HG02852 (cell line): ENCODE measurements at regions not wholly inside any gene's neighbourhood (a gene's known extent, or its start where the extent isn't known, plus 50 kb on each side); places are given as distances from the start of the nearest gene placed in this dataset.

ENCODE experiments used
- ATAC-seq: cut with Tn5 transposase; IDR thresholded peaks from one replicate; pipeline ENCODE4 v1.9.1; 2021; ENCODE audit warnings: mild to moderate bottlenecking, moderate library complexity; ENCODE audit not compliant: unreplicated experiment

DNA sequence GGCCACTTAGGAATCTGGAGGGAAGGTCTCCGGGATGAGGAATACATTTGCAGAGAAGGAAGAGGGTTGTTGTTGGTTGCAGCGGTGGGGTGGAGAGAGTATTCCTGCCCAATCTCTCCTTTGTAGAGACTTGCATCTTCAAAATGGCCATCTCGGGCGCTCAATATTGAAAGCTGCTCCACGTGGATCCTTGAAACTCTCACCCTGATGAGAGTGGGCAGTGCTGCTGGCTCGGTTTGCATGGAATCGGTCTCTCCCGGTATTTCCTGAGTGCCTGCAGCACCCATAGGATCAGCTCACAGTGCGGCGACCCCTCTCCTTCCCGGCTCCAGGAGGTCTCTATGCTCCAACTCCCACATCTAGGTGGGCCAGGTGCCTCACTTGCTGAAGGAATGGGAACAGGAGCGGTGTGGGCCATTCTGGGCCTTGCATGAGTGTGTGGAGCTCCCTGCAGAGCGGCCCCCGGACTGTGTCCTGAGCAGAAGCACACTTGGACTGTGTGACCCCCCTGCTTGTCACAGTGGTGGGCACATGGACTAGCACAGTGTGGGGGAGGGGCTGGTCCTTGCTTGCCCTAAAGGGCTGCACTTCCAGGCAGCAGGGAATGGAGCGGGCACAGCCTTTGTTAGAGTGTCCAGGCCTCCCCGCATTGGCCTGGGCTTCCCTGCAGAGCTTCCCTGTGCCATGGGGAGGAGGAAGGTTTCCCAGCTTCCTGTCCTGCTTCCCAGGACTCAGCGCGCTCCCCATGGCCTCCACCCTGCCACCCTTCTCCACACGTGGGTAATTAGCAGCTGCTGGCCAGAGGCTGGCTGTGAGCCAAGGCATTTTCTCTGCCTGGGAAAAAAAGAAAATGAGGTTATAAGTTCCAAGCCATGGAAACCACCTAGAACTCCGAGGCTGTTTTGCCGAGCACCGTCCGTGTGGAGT lies 139.3 kb downstream of the IRF8 start:
- no peak for ATAC-seq

GRCh38 chr16:86038926-86039310 lies 140.0 kb downstream of the IRF8 start:
- ATAC-seq: no peak

GRCh38 chr16:86039606-86040005 lies 140.6 kb downstream of the IRF8 start:
- ATAC-seq: no peak

GRCh38 chr16:86040496-86040895 lies 141.5 kb downstream of the IRF8 start:
- no peak for ATAC-seq

GRCh38 chr16:86041215-86041614 lies 142.3 kb downstream of the IRF8 start:
- ATAC-seq: no peak

DNA sequence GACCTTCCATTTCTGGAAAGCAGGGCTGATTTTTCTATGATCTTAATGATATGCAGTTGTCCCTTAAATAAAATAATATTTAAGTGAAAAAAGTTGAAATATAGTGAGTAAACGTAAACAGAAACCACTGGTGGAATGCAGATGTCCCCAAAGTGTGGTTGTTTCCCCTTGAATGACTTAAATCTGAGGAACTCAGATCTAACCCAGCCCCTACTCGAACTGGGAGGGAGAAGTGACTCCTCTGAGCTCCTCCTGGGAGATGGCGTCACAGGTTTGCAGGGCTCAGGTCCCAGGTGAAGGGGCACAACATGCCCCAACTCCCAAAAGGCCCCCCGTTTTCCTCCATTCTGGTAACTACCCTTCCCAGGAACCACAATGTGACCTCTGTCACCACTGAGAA lies 142.8 kb downstream of the IRF8 start:
- no peak for ATAC-seq

GRCh38 chr16:86042393-86042792 lies 143.4 kb downstream of the IRF8 start:
- ATAC-seq: no peak

- no peak for ATAC-seq
Measured at GRCh38 chr16:86042996-86043725, 144.2 kb downstream of the IRF8 start.

- no peak for ATAC-seq
Measured at GRCh38 chr16:86044241-86044671, 145.3 kb downstream of the IRF8 start.

- no peak for ATAC-seq
Measured at GRCh38 chr16:86044881-86045590, 146.1 kb downstream of the IRF8 start.

DNA sequence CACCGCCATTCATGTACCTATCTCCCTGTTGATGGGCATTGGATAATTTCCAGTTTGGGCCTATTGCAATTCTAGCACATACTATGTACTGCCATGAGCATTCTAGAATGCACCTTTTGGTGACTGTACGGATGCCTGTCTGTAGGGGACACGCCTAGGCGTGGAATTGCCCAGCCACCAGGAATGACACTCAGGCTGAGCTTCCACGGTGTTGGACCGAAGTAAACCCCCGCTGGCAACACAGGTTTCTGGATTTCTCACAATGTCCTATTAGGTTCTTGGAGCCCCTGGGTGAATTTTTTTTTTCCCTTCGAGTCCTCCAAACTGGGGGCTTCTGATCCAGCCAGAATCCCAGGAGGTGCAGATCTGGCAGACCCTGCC lies 146.6 kb downstream of the IRF8 start:
- ATAC-seq: no peak

GRCh38 chr16:86046026-86046425 lies 147.1 kb downstream of the IRF8 start:
- no peak for ATAC-seq

DNA sequence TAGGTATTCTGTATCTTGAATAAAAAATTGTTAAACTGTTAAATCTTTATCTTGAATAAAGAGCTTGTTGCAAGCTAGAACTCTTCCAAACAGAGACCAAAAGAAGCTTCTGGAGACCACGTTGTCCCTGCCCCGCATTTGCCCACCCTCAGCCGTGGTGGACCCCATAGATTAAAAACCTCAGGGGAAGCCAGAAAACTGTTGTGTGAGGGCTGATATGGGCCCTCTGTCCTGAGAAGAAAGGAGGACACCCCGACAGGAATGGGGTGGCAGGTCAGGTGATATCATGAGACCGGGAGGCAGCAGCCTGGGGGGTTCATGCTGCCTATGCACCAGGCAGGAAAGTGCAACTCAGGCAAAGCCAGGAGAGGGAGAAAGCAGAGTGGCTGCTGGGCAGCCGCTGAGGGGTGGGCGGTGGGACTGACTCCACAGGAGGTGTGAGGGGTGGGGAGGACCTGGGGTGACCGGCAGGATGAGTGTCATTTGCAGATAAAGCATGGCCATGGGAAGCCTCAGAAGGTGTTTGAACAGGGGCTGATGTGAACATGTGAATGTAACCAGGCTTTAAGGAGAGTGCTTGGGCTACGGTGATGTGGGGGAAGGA lies 147.8 kb downstream of the IRF8 start:
- ATAC-seq: no peak

DNA sequence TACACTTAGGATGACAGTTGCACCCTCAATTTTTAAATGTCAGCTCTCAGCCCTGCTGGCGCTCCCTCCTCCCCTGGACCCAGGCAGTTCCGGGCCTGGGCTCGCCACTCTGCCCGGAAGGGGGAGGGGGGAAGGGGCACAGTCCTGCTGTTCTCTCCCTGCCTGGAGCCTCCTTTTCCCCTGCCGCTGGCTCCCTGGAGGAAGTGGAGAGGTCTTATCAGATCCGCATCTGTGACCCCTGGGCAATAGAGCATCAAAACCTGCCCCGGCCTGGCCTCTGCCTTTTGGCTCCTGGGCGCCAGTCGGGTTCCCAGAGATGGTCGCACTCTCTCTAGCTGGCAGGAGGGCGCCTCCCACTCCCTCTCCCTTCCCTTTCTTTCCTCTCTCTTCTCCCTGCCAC lies 149.3 kb downstream of the IRF8 start:
- no peak for ATAC-seq

- ATAC-seq: no peak
Measured at GRCh38 chr16:86048882-86049585, 150.1 kb downstream of the IRF8 start.

- no peak for ATAC-seq
Measured at GRCh38 chr16:86049641-86050040, 150.7 kb downstream of the IRF8 start.

DNA sequence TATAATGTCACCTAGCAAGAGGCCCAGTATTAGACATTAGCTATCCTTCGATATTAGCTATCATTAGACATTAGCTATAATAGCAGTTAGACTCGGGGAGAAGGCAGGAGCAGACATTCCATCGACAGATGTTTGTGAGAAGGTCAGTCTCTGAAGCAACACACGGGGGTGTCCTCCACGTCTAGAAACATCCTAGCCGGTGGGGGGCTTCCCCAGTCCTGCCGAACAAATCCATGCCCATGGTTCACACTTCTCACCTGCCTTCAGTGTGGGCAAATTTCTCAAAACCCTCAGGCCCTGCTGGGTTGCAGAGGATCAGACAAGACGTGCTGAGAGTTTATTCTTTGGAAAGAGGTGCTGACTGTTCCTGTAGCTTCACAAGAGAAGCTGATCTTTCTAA lies 151.1 kb downstream of the IRF8 start:
- ATAC-seq: no peak

DNA sequence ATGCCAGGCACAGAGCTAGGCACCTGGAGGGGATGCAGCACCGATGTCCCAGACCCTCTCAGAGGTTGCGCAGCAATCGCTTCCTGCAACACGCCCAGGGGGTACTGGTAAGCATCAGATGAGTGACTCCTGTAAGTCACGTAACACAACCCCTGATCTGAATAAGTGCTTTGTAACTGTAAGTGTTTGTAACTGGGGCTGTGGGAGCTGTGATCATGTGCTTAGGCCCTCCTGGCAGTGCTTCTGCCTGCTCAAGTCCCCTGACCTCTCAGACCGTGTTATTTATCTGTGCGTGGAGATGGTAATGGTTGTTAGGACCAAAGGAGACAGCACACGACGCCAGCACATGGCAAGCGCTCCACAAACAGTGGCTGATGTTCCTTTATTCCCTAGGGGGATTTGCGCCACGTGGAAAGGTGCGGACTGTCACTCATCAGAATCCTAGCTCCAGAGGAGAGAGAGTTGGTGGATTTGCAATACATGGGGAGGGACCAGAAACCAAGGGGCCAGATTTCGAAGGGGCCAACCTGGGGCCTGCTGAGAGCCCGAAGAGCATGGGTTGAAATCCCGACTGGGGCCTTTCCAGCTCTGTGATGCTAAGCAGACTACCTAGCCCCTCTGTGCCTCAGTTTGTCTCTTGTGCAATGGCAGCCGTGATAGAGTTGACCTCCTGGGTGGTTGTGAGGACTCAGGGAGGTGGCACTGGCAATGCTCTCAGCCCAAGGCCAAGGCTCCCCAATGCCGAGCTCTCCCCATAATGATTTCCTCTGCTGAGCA lies 151.8 kb downstream of the IRF8 start:
- no peak for ATAC-seq

DNA sequence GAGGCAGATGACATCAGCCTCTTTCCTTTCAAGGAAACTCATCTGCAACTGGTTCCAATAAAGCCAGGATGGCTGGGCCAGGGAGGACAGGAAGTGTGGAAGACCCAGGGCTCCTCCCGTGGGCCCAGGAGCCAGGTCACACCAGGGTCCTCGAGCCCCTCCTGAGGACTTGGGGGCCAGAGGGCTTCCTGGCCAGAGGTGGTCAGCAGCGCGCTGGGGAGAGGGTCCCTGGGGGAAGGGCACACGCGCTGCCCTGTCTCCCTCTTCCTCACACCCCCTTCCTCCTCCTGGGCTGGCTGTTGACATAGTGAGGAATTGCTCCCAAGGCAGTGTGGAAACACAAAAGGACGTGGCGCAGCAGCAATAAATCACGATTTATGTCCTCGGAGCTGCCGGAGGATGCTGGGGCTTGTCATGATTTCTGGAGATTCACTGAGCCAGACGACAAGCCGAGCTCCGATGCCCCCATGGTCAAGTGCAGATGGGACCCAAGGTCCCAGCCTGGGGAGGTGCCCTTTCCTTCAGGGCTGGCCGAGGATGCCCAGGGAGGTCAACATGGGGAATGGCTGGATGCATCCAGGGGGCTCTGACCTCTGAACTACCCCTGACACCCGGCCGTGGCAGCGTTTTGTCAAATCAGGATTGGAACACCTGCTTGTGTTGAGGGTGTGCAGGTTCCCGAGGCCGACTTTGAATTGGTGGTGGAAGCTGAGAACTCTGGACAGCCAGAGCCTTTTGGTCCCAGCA lies 152.6 kb downstream of the IRF8 start:
- ATAC-seq: no peak
